Fibroblast of lung (primary cell): ENCODE measurements at regions not wholly inside any gene's neighbourhood (a gene's known extent, or its start where the extent isn't known, plus 50 kb on each side); places are given as distances from the start of the nearest gene placed in this dataset.

Experiments used
- CTCF ChIP-seq, 2 donors: IDR thresholded peaks in 1 of 2; conservative IDR thresholded peaks in 1 of 2; 1 replicate in 1 of 2; 2 replicates in 1 of 2; pipeline ENCODE4 v1.5.1; 2011 to 2012; ENCODE audit warnings: low read length in 2 of 2, control low read depth in 1 of 2, inconsistent platforms in 1 of 2, low read depth in 1 of 2, mild to moderate bottlenecking in 1 of 2
- EZH2 ChIP-seq: IDR thresholded peaks from 2 replicates; pipeline ENCODE4 v1.5.1; 2012; ENCODE audit warnings: low read length, control low read depth, mild to moderate bottlenecking; ENCODE audit errors: missing control alignments

GRCh38 chr7:131945957-131946544, 389.6 kb upstream of the PODXL start:
- TF ChIP-seq CTCF (conservative IDR thresholded peaks at IDR 0.05 in 1 of 2, IDR thresholded peaks at IDR 0.05 in 1 of 2; ENCODE audit: low read depth in 1 of 2, low read length in 2 of 2) (no peak), EZH2 (no peak)
